GM12892 (cell line): ENCODE measurements at regions not wholly inside any gene's neighbourhood (a gene's known extent, or its start where the extent isn't known, plus 50 kb on each side); places are given as distances from the start of the nearest gene placed in this dataset.

Source experiments
- POLR2A ChIP-seq: IDR thresholded peaks from 2 replicates; pipeline ENCODE4 v1.6.1; 2011; ENCODE audit warnings: low read depth, low read length, control low read depth
- TAF1 ChIP-seq: IDR thresholded peaks from 2 replicates; pipeline ENCODE4 v1.6.1; 2011; ENCODE audit warnings: low read depth, mild to moderate bottlenecking, control low read depth, low read length, borderline replicate concordance

DNA sequence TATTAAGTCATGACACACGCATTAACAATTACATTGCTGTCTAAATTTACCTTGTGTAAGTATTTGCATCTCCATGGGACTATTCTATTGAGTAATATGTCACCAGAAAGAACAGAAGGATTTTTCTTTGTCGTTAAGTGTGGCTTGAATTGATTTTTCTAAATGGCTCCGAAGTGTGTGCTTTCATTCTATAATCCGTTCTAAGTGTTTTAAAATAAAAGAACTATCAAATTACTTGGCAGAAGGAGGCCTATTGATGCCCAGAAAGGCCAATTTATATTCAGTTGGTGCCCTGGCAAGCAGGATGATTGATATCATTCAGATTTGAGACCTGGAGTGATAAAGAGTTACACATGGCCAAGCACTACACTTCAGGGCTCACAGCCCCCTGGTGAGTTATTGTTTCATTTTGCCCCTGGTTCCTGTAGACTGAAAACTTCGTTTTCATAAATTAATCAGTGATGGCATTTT is 538.9 kb upstream of the ANO5 start:
- TF ChIP-seq POLR2A: no peak
- no peak for TF ChIP-seq TAF1
